ENCODE measurements at regions not wholly inside any gene's neighbourhood (a gene's known extent, or its start where the extent isn't known, plus 50 kb on each side); places are given as distances from the start of the nearest gene placed in this dataset.

GRCh38 chr10:6650586-6650985 lies 70.5 kb upstream of the PRKCQ start (continued):
- TF ChIP-seq ZNF462 (CRISPR knock-in tag; IDR thresholded peaks at IDR 0.05) (no peak), ZNF114 (CRISPR knock-in tag; IDR thresholded peaks at IDR 0.05) (no peak), EZH2 (IDR thresholded peaks at IDR 0.05; ENCODE audit: low read depth, unreplicated experiment) (no peak), POLR2AphosphoS5 (IDR thresholded peaks at IDR 0.05; ENCODE audit: low read depth) (no peak)

GRCh38 chr10:6649903-6650302 lies 69.8 kb upstream of the PRKCQ start:
- H3K4me1 ChIP-seq (ENCODE audit: insufficient read depth): peaks cover 29% of the 10 kb centered on the region
- no peak overlapping the region for H3K27ac Mint-ChIP-seq
- H3K79me2 ChIP-seq (replicated peaks; ENCODE audit: insufficient read depth): no peaks in the 10 kb centered on the region
- H3K27me3 Mint-ChIP-seq (ENCODE audit: insufficient read depth, low read depth, poor library complexity): peaks cover 4% of the 10 kb centered on the region
- H3K4me3 Mint-ChIP-seq: no peak overlapping the region
- H3K9me3 Mint-ChIP-seq: no peaks in the 10 kb centered on the region; the same call in 2 of the 3 replicates
- no peaks in the 10 kb centered on the region for H3K9me2 ChIP-seq (ENCODE audit: insufficient read depth)
- H3K4me3 ChIP-seq: no peak overlapping the region
- no peaks in the 10 kb centered on the region for H3K36me3 Mint-ChIP-seq (ENCODE audit: low read depth)
- DNase-seq (ENCODE audit: low spot score) (no peak), ATAC-seq (no peak)
- H4K20me1 ChIP-seq (replicated peaks; ENCODE audit: insufficient read depth): no peaks in the 10 kb centered on the region
- H3K4me1 Mint-ChIP-seq: peaks cover 21% of the 10 kb centered on the region
- peak overlapping the region; percentile 5; the same call in 1 of the 2 replicates for H2AFZ ChIP-seq
- no peaks in the 10 kb centered on the region for H3K27me3 ChIP-seq (ENCODE audit: insufficient read depth)
- peak overlapping the region; percentile 41; the same call in 1 of the 2 replicates for H3K4me2 ChIP-seq
- no peaks in the 10 kb centered on the region for H3K36me3 ChIP-seq (ENCODE audit: insufficient read depth)
- H3K27ac ChIP-seq (ENCODE audit: low read depth): peak overlapping the region; percentile 18
- H3F3A ChIP-seq (replicated peaks; ENCODE audit: low read depth): no peaks in the 10 kb centered on the region
- TF ChIP-seq STAT1 (IDR thresholded peaks at IDR 0.05; ENCODE audit: unreplicated experiment): no peak
- TF ChIP-seq ZNF331 (CRISPR knock-in tag; IDR thresholded peaks at IDR 0.05; ENCODE audit: low read depth): no peak
- TF ChIP-seq, protein P1, sequence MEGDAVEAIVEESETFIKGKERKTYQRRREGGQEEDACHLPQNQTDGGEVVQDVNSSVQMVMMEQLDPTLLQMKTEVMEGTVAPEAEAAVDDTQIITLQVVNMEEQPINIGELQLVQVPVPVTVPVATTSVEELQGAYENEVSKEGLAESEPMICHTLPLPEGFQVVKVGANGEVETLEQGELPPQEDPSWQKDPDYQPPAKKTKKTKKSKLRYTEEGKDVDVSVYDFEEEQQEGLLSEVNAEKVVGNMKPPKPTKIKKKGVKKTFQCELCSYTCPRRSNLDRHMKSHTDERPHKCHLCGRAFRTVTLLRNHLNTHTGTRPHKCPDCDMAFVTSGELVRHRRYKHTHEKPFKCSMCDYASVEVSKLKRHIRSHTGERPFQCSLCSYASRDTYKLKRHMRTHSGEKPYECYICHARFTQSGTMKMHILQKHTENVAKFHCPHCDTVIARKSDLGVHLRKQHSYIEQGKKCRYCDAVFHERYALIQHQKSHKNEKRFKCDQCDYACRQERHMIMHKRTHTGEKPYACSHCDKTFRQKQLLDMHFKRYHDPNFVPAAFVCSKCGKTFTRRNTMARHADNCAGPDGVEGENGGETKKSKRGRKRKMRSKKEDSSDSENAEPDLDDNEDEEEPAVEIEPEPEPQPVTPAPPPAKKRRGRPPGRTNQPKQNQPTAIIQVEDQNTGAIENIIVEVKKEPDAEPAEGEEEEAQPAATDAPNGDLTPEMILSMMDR (conservative IDR thresholded peaks at IDR 0.05; ENCODE audit: low read depth in 2 of 2): no peak
- TF ChIP-seq NANOG (IDR thresholded peaks at IDR 0.05; ENCODE audit: borderline replicate concordance): no peak
- TF ChIP-seq, protein P2, sequence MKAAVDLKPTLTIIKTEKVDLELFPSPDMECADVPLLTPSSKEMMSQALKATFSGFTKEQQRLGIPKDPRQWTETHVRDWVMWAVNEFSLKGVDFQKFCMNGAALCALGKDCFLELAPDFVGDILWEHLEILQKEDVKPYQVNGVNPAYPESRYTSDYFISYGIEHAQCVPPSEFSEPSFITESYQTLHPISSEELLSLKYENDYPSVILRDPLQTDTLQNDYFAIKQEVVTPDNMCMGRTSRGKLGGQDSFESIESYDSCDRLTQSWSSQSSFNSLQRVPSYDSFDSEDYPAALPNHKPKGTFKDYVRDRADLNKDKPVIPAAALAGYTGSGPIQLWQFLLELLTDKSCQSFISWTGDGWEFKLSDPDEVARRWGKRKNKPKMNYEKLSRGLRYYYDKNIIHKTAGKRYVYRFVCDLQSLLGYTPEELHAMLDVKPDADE (IDR thresholded peaks at IDR 0.05): no peak
- TF ChIP-seq CREB1 (CRISPR knock-in tag; IDR thresholded peaks at IDR 0.05; ENCODE audit: low read depth): no peak
- no peak for TF ChIP-seq EZH2phosphoT487 (IDR thresholded peaks at IDR 0.05; ENCODE audit: unreplicated experiment)
